ENCODE measurements at regions not wholly inside any gene's neighbourhood (a gene's known extent, or its start where the extent isn't known, plus 50 kb on each side); places are given as distances from the start of the nearest gene placed in this dataset.

- H3K4me3 ChIP-seq (ENCODE audit: control insufficient read depth, low read depth, low read length) = no peak overlapping the region
- no peak for TF ChIP-seq CTCF (conservative IDR thresholded peaks at IDR 0.05; ENCODE audit: control insufficient read depth, insufficient read depth, low read depth, low read length)
- DNase-seq (ENCODE audit: low read depth) = no peak
Observed at GRCh38 chr15:46386356-46386755, 751.5 kb downstream of the SQOR start.

- TF ChIP-seq CTCF (conservative IDR thresholded peaks at IDR 0.05; ENCODE audit: control insufficient read depth, insufficient read depth, low read depth, low read length) = no peak
- no peak for DNase-seq (ENCODE audit: low read depth)
- no peak overlapping the region for H3K4me3 ChIP-seq (ENCODE audit: control insufficient read depth, low read depth, low read length)
Observed at GRCh38 chr15:46389739-46390138, 754.9 kb downstream of the SQOR start.

GRCh38 chr15:46394463-46394862 is 759.6 kb downstream of the SQOR start:
- TF ChIP-seq CTCF (conservative IDR thresholded peaks at IDR 0.05; ENCODE audit: control insufficient read depth, insufficient read depth, low read depth, low read length) = no peak
- no peak overlapping the region for H3K4me3 ChIP-seq (ENCODE audit: control insufficient read depth, low read depth, low read length)
- no peak for DNase-seq (ENCODE audit: low read depth)

GRCh38 chr15:46408312-46408711 is 773.5 kb downstream of the SQOR start:
- no peak for TF ChIP-seq CTCF (conservative IDR thresholded peaks at IDR 0.05; ENCODE audit: control insufficient read depth, insufficient read depth, low read depth, low read length)
- no peak for DNase-seq (ENCODE audit: low read depth)
- no peak overlapping the region for H3K4me3 ChIP-seq (ENCODE audit: control insufficient read depth, low read depth, low read length)

- H3K4me3 ChIP-seq (ENCODE audit: control insufficient read depth, low read depth, low read length) = no peak overlapping the region
- TF ChIP-seq CTCF (conservative IDR thresholded peaks at IDR 0.05; ENCODE audit: control insufficient read depth, insufficient read depth, low read depth, low read length) = no peak
- peak; percentile 20 for DNase-seq (ENCODE audit: low read depth)
Observed at GRCh38 chr15:46409841-46410301, 775.0 kb downstream of the SQOR start.

- no peak for DNase-seq (ENCODE audit: low read depth)
- H3K4me3 ChIP-seq (ENCODE audit: control insufficient read depth, low read depth, low read length) = no peak overlapping the region
Observed at GRCh38 chr15:46410705-46411104, 775.9 kb downstream of the SQOR start.

More at GRCh38 chr15:46410705-46411104, 775.9 kb downstream of the SQOR start:
- TF ChIP-seq CTCF (conservative IDR thresholded peaks at IDR 0.05; ENCODE audit: control insufficient read depth, insufficient read depth, low read depth, low read length) = no peak
